GDM1 (cell line): ENCODE measurements at regions not wholly inside any gene's neighbourhood (a gene's known extent, or its start where the extent isn't known, plus 50 kb on each side); places are given as distances from the start of the nearest gene placed in this dataset.

Experiments used
- DNase-seq: peaks from one replicate; lab custom pipeline; 2025; lab: John Stamatoyannopoulos, UW

- DNase-seq: no peak
These were observed 389.6 kb downstream of the YTHDC2 start for GRCh38 chr5:113902917-113903660.

DNA sequence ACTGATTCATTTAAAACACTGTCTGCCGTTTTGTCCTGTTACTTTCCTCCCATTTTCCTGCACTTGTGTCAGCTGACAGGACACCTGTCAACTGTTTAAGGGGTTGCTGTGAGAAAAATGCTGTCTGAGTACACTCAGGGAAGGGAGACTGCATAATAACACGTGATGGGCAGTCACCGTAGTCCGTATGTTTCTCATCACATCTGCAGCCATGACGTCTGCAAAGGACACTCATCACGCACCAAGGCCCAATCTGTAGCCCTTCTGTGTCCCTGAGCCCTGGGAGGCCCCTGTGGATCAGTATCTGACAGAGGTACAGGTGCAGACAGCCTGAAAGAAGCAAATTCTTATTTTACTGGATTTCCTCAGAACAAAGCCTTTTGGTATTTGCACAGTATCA lies 396.3 kb downstream of the YTHDC2 start:
- DNase-seq: no peak

DNA sequence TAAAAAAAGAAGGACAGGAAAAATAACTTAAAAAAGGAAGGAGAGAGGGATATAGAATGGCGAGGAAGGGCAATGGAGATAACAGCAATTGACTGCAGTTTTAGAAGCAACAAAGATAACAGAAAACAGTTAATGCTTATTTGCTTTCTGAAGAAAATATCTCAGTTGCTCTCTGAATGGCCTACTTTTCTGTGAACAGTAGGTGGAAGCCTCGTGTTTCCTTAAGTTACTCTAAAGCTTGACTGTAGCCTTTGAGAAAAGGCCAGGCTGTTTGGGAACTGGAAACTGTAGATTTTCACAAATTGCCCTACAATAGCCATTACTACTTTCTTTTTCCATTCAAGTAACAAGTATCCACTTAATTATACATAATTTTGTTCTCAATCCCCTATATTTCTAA lies 404.5 kb downstream of the YTHDC2 start:
- no peak for DNase-seq

DNA sequence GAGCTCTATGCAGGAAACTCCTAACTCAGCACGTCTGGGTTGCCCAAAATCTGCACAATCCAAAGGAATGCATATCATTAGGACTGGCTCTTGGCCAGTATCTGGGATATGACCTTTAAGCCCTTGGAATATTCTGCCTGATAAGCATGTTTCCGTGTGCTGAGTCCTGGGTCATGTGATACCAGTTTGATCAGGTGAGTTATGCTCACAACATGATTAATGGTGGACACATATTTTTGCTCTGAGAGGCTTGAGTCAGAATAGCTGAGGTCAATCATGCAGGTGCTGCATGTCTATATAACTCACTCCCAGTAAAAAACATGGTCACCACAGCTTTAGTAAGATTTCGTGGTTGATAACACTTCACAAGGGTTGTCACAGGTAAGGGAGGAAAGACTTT lies 408.8 kb downstream of the YTHDC2 start:
- no peak for DNase-seq

DNA sequence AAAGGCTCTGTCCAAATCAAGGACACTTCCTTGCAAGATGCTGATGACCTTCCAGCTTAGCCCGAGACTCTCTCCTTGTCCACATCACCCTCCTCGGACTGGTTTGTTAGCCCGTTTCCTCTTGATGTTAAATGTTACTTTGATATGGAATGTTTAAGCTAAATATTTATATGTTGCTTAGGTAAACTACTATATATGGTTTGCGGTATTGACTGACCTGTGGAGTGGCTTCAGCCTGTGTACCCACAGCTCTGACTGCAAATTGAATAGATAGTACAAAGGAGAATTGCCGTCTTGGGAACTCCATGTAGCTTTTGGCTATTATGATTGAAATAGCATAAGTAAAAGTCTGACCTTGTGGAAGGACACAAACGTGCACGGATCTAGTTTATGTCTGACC lies 422.0 kb downstream of the YTHDC2 start:
- DNase-seq: no peak

- DNase-seq: no peak
These were observed 423.8 kb downstream of the YTHDC2 start for GRCh38 chr5:113937301-113937700.

DNA sequence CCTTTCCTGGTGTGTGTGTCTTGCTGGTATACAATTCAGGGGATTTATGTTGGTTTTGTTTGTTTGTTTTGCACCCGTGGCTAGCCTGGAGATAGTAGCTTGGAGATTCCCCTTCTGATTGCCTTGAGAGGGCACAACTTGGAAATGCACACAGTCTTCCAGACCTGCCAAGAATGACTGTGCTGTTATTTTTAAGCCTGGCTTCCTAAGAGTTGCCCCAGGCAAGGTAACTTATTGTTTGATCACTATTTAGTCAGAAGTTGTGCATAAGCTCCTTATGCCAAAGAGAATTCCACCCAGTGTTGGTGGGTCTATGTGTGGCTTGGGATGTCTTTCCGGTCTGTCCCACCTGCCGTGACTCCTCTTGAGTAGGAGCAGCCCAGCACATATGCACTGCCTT lies 421.9 kb upstream of the KCNN2 start:
- DNase-seq: no peak

- no peak for DNase-seq
These were observed 411.7 kb upstream of the KCNN2 start for GRCh38 chr5:113950186-113950585.

DNA sequence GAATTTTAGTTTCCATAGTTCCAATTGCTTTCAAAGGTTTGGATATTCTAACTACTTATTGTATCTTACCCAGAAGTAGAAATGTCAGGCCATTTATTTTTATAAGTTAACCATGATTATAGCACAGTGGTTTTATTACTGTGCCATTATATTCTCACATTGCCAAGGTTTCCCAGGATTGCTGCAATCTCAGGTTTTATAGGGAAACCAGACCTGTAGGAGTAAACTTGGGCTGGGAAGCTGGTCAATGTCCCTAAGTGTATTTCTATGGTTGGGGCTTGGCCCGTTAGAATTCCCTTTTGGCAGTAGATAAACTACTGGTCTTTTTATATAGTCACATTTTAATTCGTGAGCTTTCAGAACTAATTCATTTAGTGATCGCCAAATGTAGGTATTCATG lies 396.6 kb upstream of the KCNN2 start:
- DNase-seq: no peak

- no peak for DNase-seq
These were observed 392.0 kb upstream of the KCNN2 start for GRCh38 chr5:113969901-113970300.

GRCh38 chr5:113971454-113971853 lies 390.4 kb upstream of the KCNN2 start:
- no peak for DNase-seq

GRCh38 chr5:113974976-113975375 lies 386.9 kb upstream of the KCNN2 start:
- DNase-seq: no peak

GRCh38 chr5:113984928-113985327 lies 376.9 kb upstream of the KCNN2 start:
- no peak for DNase-seq

GRCh38 chr5:113985505-113985904 lies 376.4 kb upstream of the KCNN2 start:
- no peak for DNase-seq

DNA sequence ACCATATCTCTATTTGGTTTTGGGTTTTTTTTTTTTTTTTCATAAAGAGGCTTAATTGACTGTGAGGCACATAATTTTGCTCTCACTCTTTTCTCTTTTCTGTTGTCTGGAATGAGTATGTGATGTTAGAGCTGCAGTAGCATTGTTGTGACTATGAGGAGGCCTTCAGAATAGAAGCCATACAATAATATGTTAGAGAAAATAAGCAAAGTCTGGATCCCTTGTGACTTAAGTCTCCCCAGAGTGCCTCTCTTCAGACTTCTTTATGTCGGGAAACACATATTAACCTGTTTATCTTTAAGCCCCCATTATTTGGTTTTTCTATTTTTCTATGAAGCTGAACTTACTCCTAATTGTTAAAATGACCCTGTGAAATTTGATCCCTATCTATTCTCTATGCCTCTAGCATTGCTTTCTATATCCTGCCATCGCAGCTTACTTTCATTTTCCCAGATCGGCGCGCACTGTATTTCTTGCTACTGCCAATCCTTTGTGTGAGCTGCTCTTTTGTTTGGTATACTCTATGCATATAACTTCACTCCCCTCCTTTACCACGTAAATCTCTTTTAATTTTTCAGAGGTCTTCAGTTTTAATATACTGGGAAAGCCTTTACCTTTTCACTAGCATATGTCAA lies 372.5 kb upstream of the KCNN2 start:
- DNase-seq: no peak

DNA sequence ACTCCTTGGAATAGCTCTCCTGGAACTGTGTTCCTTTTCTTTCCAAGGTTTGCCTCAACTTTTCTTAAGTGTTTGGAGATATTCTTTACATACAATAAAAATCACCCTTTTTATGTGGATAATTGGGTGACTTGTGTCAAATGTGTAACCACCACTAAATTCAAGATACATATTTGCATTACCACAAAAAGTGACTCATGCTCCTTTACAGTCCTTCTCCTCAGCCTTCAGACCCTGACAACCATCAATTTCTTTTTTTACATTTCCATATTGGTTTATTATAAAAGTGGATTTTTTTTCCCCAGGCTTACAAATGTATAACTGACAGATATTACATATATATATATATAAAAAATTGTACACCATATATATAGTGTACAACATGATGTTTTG lies 372.0 kb upstream of the KCNN2 start:
- no peak for DNase-seq

GRCh38 chr5:114001076-114001475 lies 360.8 kb upstream of the KCNN2 start:
- no peak for DNase-seq

DNA sequence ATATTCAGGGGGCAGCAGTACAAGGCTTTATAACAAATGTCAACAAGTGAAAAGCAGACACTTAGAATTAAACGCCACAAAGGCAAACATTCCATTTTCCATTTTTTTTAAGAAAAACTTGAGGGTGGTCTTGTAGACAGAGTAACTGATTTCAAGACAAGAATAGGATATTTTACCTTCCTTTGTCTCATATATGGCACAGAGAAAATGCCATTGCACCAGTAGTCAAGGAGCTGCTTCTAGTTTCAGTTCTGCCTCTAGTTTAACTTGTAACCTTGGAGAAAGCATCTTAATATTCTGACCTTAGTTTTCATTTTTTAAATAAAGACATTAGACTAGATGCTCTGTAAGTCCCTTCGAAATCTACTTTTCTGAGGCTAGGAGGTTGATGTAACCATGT lies 355.3 kb upstream of the KCNN2 start:
- no peak for DNase-seq

- DNase-seq: no peak
These were observed 354.2 kb upstream of the KCNN2 start for GRCh38 chr5:114007678-114008077.

DNA sequence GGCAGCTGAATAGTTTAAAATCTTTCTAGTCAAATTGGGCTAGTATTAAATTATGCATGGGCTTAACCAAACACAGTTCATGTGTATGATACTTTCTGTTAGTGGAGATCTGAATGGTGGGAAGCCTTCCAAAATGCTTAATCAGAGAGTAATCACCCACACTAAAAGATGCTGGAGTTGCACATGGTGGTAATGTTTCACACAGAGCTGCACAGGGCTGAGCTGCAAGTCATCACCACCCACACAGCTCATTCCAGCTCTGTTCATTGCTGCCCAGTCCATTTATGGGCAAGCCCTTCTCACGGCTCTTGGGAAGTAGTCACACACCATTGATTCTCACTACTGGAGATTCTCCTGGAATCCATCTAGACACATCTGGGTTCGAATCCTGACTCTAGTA lies 351.5 kb upstream of the KCNN2 start:
- no peak for DNase-seq

GRCh38 chr5:114018186-114018585 lies 343.7 kb upstream of the KCNN2 start:
- no peak for DNase-seq

- no peak for DNase-seq
These were observed 323.1 kb upstream of the KCNN2 start for GRCh38 chr5:114038756-114039155.

- no peak for DNase-seq
These were observed 311.8 kb upstream of the KCNN2 start for GRCh38 chr5:114050087-114050486.

DNA sequence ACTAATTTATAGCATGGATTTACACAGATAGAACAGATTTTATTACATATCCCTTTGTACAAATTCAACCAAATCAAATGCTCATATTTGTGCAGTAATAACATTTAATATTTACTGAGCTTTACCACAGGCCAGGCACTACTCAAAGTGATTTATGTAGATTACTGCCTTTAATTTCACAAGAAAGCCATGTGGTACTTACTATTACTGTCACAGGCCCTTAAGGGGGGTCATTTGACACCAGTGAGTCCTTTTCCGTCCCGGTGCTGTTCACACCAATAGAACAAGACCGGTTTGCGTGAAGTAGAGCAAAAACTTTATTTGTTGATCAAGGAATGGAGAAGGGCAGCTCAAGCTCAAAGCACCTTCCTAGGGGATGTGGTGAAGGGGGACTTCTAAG lies 308.5 kb upstream of the KCNN2 start:
- DNase-seq: no peak
